Right lobe of liver (tissue), 4 donors: ENCODE measurements at regions not wholly inside any gene's neighbourhood (a gene's known extent, or its start where the extent isn't known, plus 50 kb on each side); places are given as distances from the start of the nearest gene placed in this dataset.

ENCODE experiments used
- CTCF ChIP-seq, 4 donors: fragments of 200-600 bp in 3 of 4; fragments of 450-650 bp in 1 of 4; IDR thresholded peaks; one replicate each; pipeline versions ENCODE4 v1.5.1 to v1.8.0; 2016 to 2022; ENCODE audit warnings: antibody characterized with exemption in 4 of 4, mild to moderate bottlenecking in 2 of 4
- POLR2A ChIP-seq: fragments of 450-650 bp; IDR thresholded peaks from one replicate; pipeline ENCODE4 v1.6.1; 2017; ENCODE audit warnings: antibody characterized with exemption, mild to moderate bottlenecking
- donor health status: DM: no; HTN: no; CAD: no.
- donor health status: DM: no; HTN: no; CAD: no.
- donor health status: DM: no; HTN: yes; CAD: no.

- TF ChIP-seq CTCF (IDR thresholded peaks at IDR 0.05): no peak
- no peak for TF ChIP-seq POLR2A
Measured at GRCh38 chr2:122341007-122341406, 585.6 kb downstream of the TSN start.
